ENCODE measurements at regions not wholly inside any gene's neighbourhood (a gene's known extent, or its start where the extent isn't known, plus 50 kb on each side); places are given as distances from the start of the nearest gene placed in this dataset.
"Not testable (repeated sequence)": the region's sequence is repeated elsewhere in the genome, so short reads cannot be mapped to it uniquely, and the experiment has no call there.

DNA sequence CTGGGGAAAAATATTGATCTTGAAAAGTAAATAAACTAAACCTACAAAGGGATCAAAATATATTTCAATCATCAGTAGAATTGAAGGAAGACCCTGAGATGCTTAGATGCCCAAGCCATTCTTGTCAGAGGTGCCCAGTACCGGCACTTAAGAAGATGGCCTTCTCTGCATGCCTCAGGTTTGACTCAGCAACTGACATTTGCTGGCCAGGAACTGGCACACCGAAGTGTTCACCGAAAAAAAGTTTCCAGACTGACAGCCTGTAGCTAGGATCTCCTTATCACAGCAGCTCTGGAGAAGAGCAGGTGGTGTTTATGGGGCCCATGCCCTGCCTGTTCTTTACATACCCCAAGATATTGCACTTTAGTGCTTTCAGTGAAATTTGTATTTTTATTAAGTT is 203.2 kb downstream of the MOXD1 start:
- no peak for DNase-seq

- DNase-seq: no peak
Measured at GRCh38 chr6:132194529-132194928, 206.7 kb downstream of the MOXD1 start.

DNA sequence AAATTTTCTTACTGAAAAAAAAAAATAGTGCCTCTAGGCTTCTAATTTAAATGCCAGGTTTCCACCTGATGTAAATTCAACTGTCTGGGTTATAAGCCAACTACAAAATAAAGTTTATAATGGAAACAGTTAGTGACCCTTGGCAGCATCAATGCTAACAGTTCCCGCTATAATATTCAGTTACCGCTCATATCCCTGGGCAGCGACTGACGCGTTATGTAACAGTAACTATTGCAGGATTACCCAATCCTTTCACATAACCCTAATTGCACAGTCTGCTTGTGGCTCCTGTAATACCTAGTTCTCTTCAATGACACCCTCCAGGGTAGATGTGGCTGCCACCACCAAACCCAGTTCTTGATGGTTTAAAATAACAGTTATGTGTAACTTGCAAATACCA is 208.6 kb downstream of the MOXD1 start:
- DNase-seq: no peak

DNA sequence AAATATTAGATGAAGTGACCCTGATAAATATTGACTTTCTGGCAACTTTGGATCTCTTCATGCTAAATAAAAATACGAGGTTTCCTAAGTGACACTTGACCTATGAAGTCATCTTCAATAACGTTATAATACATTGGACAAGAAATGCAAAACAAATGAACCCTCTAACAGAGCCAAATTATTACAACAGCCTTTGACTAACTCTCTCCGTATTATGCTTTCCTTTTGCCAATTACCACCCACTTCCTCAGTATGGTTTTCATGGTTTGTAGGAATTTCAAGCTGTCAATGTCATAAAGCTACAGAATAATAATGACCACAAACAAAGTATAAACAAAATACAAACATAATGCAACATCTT is 210.5 kb downstream of the MOXD1 start:
- DNase-seq: no peak

DNA sequence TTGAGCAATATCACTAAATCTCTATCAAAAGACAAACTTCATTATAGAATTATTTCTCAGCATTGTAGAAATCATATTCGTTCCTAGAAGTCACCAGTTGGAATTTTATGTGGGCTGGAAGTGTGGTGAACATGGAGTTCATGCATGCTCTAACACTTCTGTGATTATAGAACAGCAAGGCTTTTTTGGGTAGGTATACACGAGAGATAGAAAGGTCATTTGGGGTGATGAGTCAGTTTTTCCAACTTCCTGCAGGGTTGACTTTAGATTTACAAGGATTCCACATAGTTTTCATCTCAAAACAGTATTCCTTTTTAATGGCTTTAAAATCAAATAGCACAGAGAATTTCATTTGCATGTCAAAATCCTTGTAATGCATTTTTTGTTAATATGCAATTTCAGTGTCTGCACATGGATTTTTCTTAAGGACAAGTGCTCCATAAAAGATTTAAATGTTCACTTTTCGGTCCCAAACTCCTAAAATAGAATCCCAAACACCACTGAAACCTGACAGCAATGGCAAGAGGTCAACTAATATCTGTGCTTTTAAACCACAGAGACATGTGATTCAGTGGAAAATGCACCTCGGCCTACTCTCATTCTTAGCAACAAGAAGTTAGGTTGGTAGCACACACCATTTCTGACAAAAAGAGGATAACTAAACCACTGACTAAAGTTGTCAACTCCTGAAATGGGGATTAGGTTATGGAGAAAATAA is 211.0 kb downstream of the MOXD1 start:
- no peak for DNase-seq

GRCh38 chr6:132188556-132189264 is 212.6 kb downstream of the MOXD1 start:
- DNase-seq: no peak

DNA sequence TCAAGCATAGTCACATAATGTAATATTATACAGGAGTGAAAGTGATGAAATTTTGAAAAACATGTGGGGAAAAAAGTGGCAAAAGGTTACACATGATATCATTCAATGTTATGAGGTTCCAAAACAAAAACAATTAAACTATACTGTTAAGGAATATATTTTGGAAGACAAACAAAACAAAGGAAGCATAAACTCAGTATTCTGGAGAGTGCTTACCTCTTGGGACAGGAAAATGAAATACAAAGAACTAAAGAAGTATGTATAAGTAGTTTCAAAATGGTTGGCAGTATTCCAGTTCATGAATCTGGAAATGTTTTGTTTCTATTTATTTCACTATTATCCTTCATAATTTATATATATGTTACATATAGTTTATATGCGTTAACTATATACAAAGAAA is 213.5 kb downstream of the MOXD1 start:
- DNase-seq: no peak

GRCh38 chr6:132184966-132185365 is 216.3 kb downstream of the MOXD1 start:
- not testable (repeated sequence) for DNase-seq

DNA sequence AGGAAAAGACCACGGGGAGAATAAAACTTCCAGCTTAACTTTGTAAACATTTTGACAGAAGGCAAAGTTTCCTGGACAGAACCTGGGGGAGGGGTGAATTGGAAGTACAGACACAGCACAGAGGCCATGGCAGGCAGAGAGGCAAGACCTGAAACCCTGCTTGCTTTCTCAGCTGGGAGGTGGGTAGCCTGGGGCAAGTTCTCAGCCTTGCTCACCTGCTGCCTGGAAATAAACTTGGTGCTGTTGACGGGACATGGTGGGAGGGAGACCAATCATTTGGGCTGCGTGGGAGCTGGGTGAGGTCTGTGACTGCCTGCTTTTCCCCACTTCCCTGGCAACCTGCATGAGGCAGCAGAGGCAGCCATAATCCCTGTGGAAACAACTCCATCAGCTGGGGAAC is 221.3 kb downstream of the MOXD1 start:
- no peak for DNase-seq

- no peak for DNase-seq
Measured at GRCh38 chr6:132174919-132175318, 223.7 kb upstream of the CCN2 start.

- DNase-seq: no peak
Measured at GRCh38 chr6:132168961-132169360, 217.8 kb upstream of the CCN2 start.

DNA sequence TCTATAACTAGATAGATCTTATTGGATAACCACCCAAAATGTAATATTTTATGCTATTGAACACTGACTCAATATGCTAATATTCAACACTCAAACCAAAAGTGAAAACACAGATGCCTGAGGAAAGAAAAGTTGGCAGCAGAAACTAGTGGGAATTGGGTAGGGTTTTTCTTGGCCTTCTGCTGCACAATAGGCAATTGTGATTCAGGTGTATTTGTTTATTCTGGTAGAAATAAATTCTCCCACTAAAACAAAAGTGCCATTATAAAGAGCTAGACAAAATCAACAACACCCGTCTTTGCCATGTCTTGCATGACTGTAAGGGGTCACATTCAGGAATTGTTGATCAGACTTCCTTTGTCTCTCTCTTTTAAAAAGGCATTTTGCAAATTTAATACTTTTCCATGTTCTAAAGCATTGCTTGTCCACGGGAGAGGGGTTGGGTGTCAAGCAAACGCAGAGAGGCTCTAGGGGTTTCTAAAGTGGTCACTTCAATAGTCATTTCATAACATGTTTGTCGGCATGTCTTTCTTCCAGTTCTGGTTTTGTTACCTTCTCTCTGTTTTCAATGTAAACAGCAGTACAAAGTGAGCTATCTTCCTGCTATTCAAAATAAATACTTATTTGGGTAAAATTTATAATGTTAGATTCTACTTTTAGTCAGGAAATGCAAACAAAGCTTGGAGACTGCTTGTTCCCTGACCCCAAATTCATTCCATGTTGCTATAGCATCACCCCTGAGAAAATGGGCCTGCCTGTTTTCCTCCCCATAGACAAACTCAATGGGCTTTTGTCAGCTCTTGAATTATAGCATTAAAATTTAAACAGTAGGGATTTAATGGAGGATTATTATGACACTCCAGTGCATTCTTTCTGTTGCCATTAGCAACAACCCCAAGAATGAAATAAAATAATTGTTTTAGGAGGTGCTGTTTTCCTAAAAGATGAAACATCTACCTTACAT is 217.0 kb upstream of the CCN2 start:
- no peak for DNase-seq

DNA sequence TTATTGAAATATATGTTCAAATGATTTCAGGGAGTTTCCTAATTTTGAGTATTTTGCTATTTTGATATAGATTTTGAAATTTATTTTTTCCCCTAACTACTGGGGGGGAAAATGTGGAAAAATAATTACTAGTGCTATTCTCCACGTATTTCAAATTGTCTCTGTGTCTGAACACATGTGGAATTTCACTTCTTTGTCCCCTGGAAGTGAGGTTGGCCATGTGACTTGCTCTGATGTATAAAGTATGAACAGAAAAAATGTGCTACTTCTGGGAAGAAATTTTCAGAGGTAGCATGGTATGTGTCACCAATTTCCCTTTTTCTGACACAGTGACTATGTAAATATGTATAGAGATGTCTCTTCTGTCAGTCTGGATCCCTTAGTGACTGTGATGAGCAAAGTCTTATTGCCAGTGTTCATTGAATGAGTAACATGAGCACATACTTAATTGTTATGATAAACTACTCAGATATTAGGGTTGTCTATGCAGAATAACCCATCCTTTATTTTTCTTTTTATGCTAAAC is 215.4 kb upstream of the CCN2 start:
- no peak for DNase-seq

DNA sequence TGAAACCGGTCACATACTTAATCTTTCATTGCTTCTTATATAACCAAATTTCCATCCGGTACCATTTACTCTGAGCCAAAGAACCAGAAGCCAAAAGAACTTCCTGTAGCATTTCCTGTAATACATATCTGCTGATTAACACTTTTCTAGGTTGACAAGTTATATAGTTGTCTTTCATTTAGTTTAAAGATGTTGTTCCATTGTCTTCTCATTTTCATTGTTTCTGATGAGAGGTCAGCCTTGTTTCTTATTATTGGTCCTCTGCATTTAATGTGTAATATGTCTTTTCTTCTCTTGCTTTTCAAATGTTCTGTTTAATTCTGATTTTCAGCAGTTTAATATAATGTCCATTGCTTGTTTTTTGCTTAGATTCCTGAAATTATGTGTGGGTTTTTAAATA is 214.5 kb upstream of the CCN2 start:
- DNase-seq: no peak

DNA sequence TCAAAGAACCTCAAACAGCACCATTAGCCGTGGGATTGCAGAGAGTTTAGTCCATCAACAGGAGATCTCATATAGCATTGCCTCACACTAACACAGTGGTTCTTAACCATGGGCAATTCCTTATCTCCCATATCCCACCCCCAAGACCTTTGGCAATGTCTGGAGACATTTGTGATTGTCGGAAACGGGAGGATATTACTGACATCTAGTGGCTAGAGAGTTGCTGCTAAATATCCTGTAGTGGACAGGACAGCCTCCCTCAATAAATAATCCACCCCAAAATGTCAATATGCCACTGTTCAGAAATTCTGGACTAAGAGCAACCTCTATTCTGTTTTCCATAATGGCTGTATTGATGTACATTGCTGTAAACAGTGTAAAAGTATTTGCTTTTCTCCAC is 210.1 kb upstream of the CCN2 start:
- no peak for DNase-seq

DNA sequence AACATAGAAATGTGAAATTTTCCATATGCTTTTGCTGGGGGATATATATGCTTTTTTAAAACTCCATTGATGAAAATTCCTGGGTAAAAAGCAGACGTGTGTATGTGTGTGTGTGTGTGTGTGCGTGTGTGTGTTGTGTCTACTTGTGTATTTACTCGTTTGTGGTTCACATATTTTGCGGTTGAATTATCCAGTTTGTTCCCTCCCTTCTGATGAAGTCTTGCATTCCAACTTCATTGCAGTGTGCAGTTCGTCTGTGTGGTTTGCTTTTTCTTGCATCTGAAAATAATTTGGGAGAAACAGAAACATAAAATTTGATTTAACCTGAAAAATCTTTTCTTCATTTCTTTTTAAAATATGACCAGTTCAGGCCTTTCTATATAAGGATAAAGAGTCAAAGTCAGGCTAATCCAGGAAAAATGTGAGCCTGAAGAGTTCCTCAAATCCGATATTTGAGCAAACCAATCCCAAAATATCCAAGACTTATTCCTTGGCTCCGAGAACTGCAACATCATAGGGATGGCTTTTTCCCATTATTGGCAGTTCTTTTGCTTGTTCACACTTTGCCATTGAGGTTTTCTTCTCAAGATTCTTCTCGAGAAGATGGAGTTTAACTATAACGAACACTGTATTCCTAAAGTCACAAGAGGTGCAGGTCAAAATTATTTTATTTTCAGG is 202.2 kb upstream of the CCN2 start:
- no peak for DNase-seq

- no peak for DNase-seq
Measured at GRCh38 chr6:132147530-132148011, 196.4 kb upstream of the CCN2 start.

DNA sequence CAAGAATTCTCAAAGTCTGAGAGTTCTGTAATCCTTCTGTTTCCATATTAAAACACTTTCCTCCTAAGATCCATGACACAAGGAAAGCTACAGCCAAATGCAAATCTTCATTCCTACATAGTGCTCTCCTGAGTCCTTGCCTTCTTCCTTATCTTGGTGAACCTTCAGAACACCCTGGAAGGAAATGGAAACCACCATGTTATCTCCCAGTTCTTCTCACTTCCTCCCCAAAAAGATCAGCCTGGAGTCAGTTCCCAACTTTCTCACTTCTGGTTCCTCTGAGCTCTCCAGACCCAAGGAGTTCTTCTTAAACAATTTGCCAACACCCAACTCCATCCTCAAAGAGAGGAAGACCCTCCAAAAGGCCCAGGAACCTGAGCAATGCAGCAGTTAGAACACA is 193.3 kb upstream of the CCN2 start:
- no peak for DNase-seq

GRCh38 chr6:132143258-132143657 is 192.1 kb upstream of the CCN2 start:
- DNase-seq: no peak

DNA sequence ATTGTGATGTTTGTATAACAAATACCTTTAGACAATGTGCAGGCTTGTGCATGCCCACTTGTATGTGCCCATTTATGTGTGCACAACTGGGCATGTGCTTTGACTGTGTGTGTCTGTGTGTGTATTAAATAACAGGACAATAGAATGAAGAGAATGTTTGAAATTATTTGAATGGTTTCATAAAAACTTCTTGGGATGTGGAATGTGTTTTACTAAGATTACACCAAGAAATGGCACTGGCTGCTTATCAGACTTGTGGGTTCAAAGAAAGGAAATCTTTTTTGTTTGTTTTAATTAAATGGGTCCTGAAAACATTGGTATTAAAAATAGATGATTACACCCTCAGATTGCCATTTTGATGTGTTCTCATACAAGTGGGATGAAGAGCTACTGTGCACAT is 191.6 kb upstream of the CCN2 start:
- DNase-seq: no peak

GRCh38 chr6:132142308-132142707 is 191.1 kb upstream of the CCN2 start:
- no peak for DNase-seq

GRCh38 chr6:132140189-132140588 is 189.0 kb upstream of the CCN2 start:
- peak; percentile 26 for DNase-seq

GRCh38 chr6:132139611-132140010 is 188.4 kb upstream of the CCN2 start:
- no peak for DNase-seq
